ENCODE measurements at regions not wholly inside any gene's neighbourhood (a gene's known extent, or its start where the extent isn't known, plus 50 kb on each side); places are given as distances from the start of the nearest gene placed in this dataset.

- H3K4me1 ChIP-seq (ENCODE audit: control insufficient read depth in 2 of 2, insufficient read depth in 2 of 2, low read length in 2 of 2): no peaks in the 10 kb centered on the region
- H3K4me3 ChIP-seq (ENCODE audit: low read length): no peak overlapping the region
- ATAC-seq (no peak), DNase-seq (no peak)
- no peaks in the 10 kb centered on the region for H3K36me3 ChIP-seq (ENCODE audit: control insufficient read depth in 2 of 3, insufficient read depth in 3 of 3, low read length in 3 of 3)
- ChIA-PET CTCF (no interaction called here), POLR2A (no interaction called here)
- peaks cover 0 to 2% (median 0%) of the 10 kb centered on the region in 7 donors for H3K4me1 Mint-ChIP-seq
- H3K27me3 Mint-ChIP-seq: peaks cover 0 to 19% (median 5%) of the 10 kb centered on the region in 5 donors
- H3K9me3 ChIP-seq (ENCODE audit: control insufficient read depth in 2 of 3, low read length in 3 of 3): no peaks in the 10 kb centered on the region
- no peak overlapping the region for H3K4me3 Mint-ChIP-seq
- no peaks in the 10 kb centered on the region for H3K36me3 Mint-ChIP-seq
- no peak overlapping the region for H3K27ac Mint-ChIP-seq
- H3K27ac ChIP-seq (ENCODE audit: low read depth, low read length): no peak overlapping the region
- no peaks in the 10 kb centered on the region for H3K27me3 ChIP-seq (ENCODE audit: control insufficient read depth in 2 of 2, insufficient read depth in 2 of 2, low read length in 2 of 2)
- intact Hi-C loops (cut with micrococcal nuclease): no loop called here
- H3K9me3 Mint-ChIP-seq: peaks cover 0 to 1% (median 0%) of the 10 kb centered on the region in 11 donors
Measured at GRCh38 chr22:27679693-27680488, 121.7 kb downstream of the MN1 start.

DNA sequence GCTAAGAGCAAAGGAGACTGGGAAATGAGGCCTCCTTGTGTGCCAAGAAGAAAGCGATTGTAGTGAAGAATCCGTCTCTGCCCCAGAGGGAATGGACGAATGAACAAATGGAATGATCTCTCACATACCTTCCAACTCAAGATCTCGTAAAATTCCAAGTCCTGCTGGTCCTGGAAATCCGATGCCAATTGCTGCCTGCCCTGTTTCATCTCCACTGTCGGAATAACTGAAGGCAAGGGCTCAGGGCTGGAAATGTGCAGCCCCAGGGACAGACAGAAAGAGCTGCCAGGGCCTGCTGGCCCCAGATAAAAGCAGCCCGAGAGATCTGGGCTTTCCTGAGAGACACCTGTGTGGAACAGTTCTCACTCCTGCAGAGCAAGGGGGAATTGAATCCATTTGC is 120.9 kb downstream of the MN1 start:
- no peak overlapping the region for H3K4me3 ChIP-seq (ENCODE audit: low read length)
- ChIA-PET CTCF (no interaction called here), POLR2A (no interaction called here)
- ATAC-seq (no peak), DNase-seq (no peak)
- Mint-ChIP-seq H3K27ac (no peak overlapping the region), H3K4me3 (no peak overlapping the region), H3K4me1 (peaks cover 0 to 2% (median 0%) of the 10 kb centered on the region in 7 donors), H3K36me3 (no peaks in the 10 kb centered on the region), H3K27me3 (peaks cover 0 to 21% (median 3%) of the 10 kb centered on the region in 5 donors), H3K9me3 (peaks cover 0 to 1% (median 0%) of the 10 kb centered on the region in 11 donors)
- no peaks in the 10 kb centered on the region for H3K4me1 ChIP-seq (ENCODE audit: control insufficient read depth in 2 of 2, insufficient read depth in 2 of 2, low read length in 2 of 2)
- H3K27me3 ChIP-seq (ENCODE audit: control insufficient read depth in 2 of 2, insufficient read depth in 2 of 2, low read length in 2 of 2): no peaks in the 10 kb centered on the region
- no peaks in the 10 kb centered on the region for H3K9me3 ChIP-seq (ENCODE audit: control insufficient read depth in 2 of 3, low read length in 3 of 3)
- intact Hi-C loops (cut with micrococcal nuclease): no loop called here
- no peak overlapping the region for H3K27ac ChIP-seq (ENCODE audit: low read depth, low read length)
- H3K36me3 ChIP-seq (ENCODE audit: control insufficient read depth in 2 of 3, insufficient read depth in 3 of 3, low read length in 3 of 3): no peaks in the 10 kb centered on the region

DNA sequence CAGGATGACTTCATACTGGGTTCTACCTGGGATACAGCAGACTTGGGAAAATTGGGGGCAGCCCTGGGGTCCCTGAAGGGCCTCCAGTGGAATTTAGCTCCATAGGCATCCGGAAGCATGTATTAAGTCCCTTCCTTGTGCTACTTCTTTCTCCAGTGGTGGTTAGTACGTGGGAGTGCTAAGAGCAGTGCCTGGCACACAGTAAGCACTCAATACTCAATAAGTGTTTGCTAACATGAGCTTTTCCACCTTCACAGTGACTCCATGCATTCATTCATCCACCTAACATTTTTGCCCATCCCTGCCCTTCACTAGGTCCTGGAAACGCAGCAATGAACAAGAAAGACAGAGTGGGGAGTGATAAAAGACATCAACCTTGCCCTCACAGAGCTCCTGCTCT is 120.5 kb downstream of the MN1 start:
- CTCF ChIA-PET: no interaction called here
- Mint-ChIP-seq H3K4me3 (no peak overlapping the region), H3K27me3 (peaks cover 0 to 25% (median 0%) of the 10 kb centered on the region in 5 donors), H3K9me3 (peaks cover 0 to 4% (median 0%) of the 10 kb centered on the region in 11 donors), H3K36me3 (no peaks in the 10 kb centered on the region), H3K27ac (no peak overlapping the region), H3K4me1 (peaks cover 0 to 2% (median 0%) of the 10 kb centered on the region in 7 donors)
- H3K4me3 ChIP-seq (ENCODE audit: low read length): no peak overlapping the region
- no peaks in the 10 kb centered on the region for H3K4me1 ChIP-seq (ENCODE audit: control insufficient read depth in 2 of 2, insufficient read depth in 2 of 2, low read length in 2 of 2)
- no peaks in the 10 kb centered on the region for H3K27me3 ChIP-seq (ENCODE audit: control insufficient read depth in 2 of 2, insufficient read depth in 2 of 2, low read length in 2 of 2)
- POLR2A ChIA-PET: no interaction called here
- no peaks in the 10 kb centered on the region for H3K9me3 ChIP-seq (ENCODE audit: control insufficient read depth in 2 of 3, low read length in 3 of 3)
- DNase-seq (no peak), ATAC-seq (no peak)
- no peak overlapping the region for H3K27ac ChIP-seq (ENCODE audit: low read depth, low read length)
- intact Hi-C loops (cut with micrococcal nuclease): no loop called here
- H3K36me3 ChIP-seq (ENCODE audit: control insufficient read depth in 2 of 3, insufficient read depth in 3 of 3, low read length in 3 of 3): no peaks in the 10 kb centered on the region

DNA sequence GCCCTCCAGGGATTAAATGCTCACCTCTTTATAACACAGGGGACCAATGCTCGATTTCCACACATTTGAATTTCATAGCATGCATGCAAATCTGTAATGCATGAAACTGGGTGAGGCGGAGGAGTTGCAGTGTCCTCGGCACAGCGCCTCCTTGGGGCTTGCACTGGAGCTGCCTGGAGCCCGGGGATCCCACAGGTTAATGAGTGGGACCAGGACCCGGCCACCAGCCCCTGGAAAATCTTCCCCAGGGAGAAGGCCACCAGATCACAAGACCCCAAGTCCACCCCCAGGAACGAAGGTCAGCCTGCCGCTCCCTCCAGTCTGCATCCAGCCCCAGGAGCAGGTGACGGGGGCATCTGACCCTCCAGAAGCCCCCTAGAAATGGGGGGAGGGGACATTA is 119.1 kb downstream of the MN1 start:
- Histone ChIP-seq H3K27me3 (ENCODE audit: control insufficient read depth in 2 of 2, insufficient read depth in 2 of 2, low read length in 2 of 2) (no peaks in the 10 kb centered on the region), H3K4me3 (ENCODE audit: low read length) (no peak overlapping the region), H3K36me3 (ENCODE audit: control insufficient read depth in 2 of 3, insufficient read depth in 3 of 3, low read length in 3 of 3) (no peaks in the 10 kb centered on the region), H3K9me3 (ENCODE audit: control insufficient read depth in 2 of 3, low read length in 3 of 3) (no peaks in the 10 kb centered on the region), H3K27ac (ENCODE audit: low read depth, low read length) (no peak overlapping the region), H3K4me1 (ENCODE audit: control insufficient read depth in 2 of 2, insufficient read depth in 2 of 2, low read length in 2 of 2) (no peaks in the 10 kb centered on the region)
- ATAC-seq (no peak), DNase-seq (no peak)
- intact Hi-C loops (cut with micrococcal nuclease): no loop called here
- Mint-ChIP-seq H3K4me1 (peaks cover 0 to 2% (median 0%) of the 10 kb centered on the region in 7 donors), H3K27ac (no peak overlapping the region), H3K4me3 (no peak overlapping the region), H3K9me3 (peaks cover 0 to 4% (median 0%) of the 10 kb centered on the region in 11 donors), H3K27me3 (peaks cover 0 to 29% (median 0%) of the 10 kb centered on the region in 5 donors), H3K36me3 (no peaks in the 10 kb centered on the region)
- POLR2A ChIA-PET: no interaction called here
- CTCF ChIA-PET: no interaction called here

GRCh38 chr22:27684901-27685300 is 116.7 kb downstream of the MN1 start:
- Histone ChIP-seq H3K27ac (ENCODE audit: low read depth, low read length) (no peak overlapping the region), H3K4me3 (ENCODE audit: low read length) (no peak overlapping the region), H3K36me3 (ENCODE audit: control insufficient read depth in 2 of 3, insufficient read depth in 3 of 3, low read length in 3 of 3) (no peaks in the 10 kb centered on the region), H3K27me3 (ENCODE audit: control insufficient read depth in 2 of 2, insufficient read depth in 2 of 2, low read length in 2 of 2) (no peaks in the 10 kb centered on the region), H3K9me3 (ENCODE audit: control insufficient read depth in 2 of 3, low read length in 3 of 3) (no peaks in the 10 kb centered on the region), H3K4me1 (ENCODE audit: control insufficient read depth in 2 of 2, insufficient read depth in 2 of 2, low read length in 2 of 2) (no peaks in the 10 kb centered on the region)
- CTCF ChIA-PET: no interaction called here
- POLR2A ChIA-PET: no interaction called here
- Mint-ChIP-seq H3K27ac (no peak overlapping the region), H3K36me3 (peaks cover 0 to 4% (median 0%) of the 10 kb centered on the region in 5 donors), H3K9me3 (peaks cover 0 to 11% (median 5%) of the 10 kb centered on the region in 11 donors), H3K27me3 (peaks cover 0 to 28% (median 7%) of the 10 kb centered on the region in 5 donors), H3K4me1 (no peaks in the 10 kb centered on the region), H3K4me3 (no peak overlapping the region)
- DNase-seq: no peak
- ATAC-seq: no peak
- intact Hi-C loops (cut with micrococcal nuclease): no loop called here

GRCh38 chr22:27685515-27685914 is 116.0 kb downstream of the MN1 start:
- POLR2A ChIA-PET: no interaction called here
- Mint-ChIP-seq H3K36me3 (peaks cover 0 to 4% (median 0%) of the 10 kb centered on the region in 5 donors), H3K4me1 (no peaks in the 10 kb centered on the region), H3K27me3 (peaks cover 0 to 24% (median 13%) of the 10 kb centered on the region in 5 donors), H3K9me3 (peaks cover 0 to 11% (median 7%) of the 10 kb centered on the region in 11 donors), H3K4me3 (no peak overlapping the region), H3K27ac (no peak overlapping the region)
- DNase-seq: no peak
- H3K36me3 ChIP-seq (ENCODE audit: control insufficient read depth in 2 of 3, insufficient read depth in 3 of 3, low read length in 3 of 3): no peaks in the 10 kb centered on the region
- no peak overlapping the region for H3K27ac ChIP-seq (ENCODE audit: low read depth, low read length)
- no peaks in the 10 kb centered on the region for H3K27me3 ChIP-seq (ENCODE audit: control insufficient read depth in 2 of 2, insufficient read depth in 2 of 2, low read length in 2 of 2)
- no peak overlapping the region for H3K4me3 ChIP-seq (ENCODE audit: low read length)
- no peak for ATAC-seq
- CTCF ChIA-PET: no interaction called here
- intact Hi-C loops (cut with micrococcal nuclease): no loop called here
- H3K9me3 ChIP-seq (ENCODE audit: control insufficient read depth in 2 of 3, low read length in 3 of 3): no peaks in the 10 kb centered on the region
- no peaks in the 10 kb centered on the region for H3K4me1 ChIP-seq (ENCODE audit: control insufficient read depth in 2 of 2, insufficient read depth in 2 of 2, low read length in 2 of 2)

GRCh38 chr22:27685970-27686369 is 115.6 kb downstream of the MN1 start:
- DNase-seq (no peak), ATAC-seq (no peak)
- Histone ChIP-seq H3K4me1 (ENCODE audit: control insufficient read depth in 2 of 2, insufficient read depth in 2 of 2, low read length in 2 of 2) (no peaks in the 10 kb centered on the region), H3K36me3 (ENCODE audit: control insufficient read depth in 2 of 3, insufficient read depth in 3 of 3, low read length in 3 of 3) (no peaks in the 10 kb centered on the region), H3K9me3 (ENCODE audit: control insufficient read depth in 2 of 3, low read length in 3 of 3) (no peaks in the 10 kb centered on the region), H3K27me3 (ENCODE audit: control insufficient read depth in 2 of 2, insufficient read depth in 2 of 2, low read length in 2 of 2) (no peaks in the 10 kb centered on the region), H3K4me3 (ENCODE audit: low read length) (no peak overlapping the region), H3K27ac (ENCODE audit: low read depth, low read length) (no peak overlapping the region)
- Mint-ChIP-seq H3K4me3 (no peak overlapping the region), H3K27ac (no peak overlapping the region), H3K27me3 (peaks cover 0 to 24% (median 13%) of the 10 kb centered on the region in 5 donors), H3K9me3 (peaks cover 0 to 11% (median 7%) of the 10 kb centered on the region in 11 donors), H3K36me3 (peaks cover 0 to 4% (median 0%) of the 10 kb centered on the region in 5 donors), H3K4me1 (no peaks in the 10 kb centered on the region)
- intact Hi-C loops (cut with micrococcal nuclease): no loop called here
- ChIA-PET POLR2A (no interaction called here), CTCF (no interaction called here)

Data from naive thymus-derived CD4-positive, alpha-beta T cell (primary cell).